ENCODE measurements at regions not wholly inside any gene's neighbourhood (a gene's known extent, or its start where the extent isn't known, plus 50 kb on each side); places are given as distances from the start of the nearest gene placed in this dataset.

DNA sequence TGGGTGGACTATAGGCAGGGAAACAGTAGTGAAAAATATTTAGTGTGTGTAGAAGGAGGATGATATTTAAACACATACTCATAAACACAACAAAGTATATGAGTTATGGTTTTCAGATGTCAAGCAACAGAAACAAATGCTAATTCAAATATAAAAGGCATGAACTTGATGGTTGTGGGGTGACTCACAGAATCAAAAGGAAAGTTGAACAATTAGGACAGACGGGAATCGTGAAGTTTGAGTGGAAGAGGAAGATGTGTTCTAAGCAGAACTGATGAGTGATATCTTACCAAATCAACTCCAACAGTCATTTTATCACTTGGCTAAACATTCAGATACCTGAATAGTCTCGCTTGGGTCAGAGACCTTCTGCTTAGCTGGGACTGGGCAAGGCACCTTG, 53.6 kb upstream of the ITGA6 start:
- Mint-ChIP-seq H3K36me3 (peaks cover 2% of the 10 kb centered on the region), H3K27ac (no peak overlapping the region), H3K9me3 (peaks cover 8% of the 10 kb centered on the region), H3K27me3 (no peaks in the 10 kb centered on the region), H3K4me1 (peaks cover 5% of the 10 kb centered on the region), H3K4me3 (no peak overlapping the region)
- DNase-seq: no peak

GRCh38 chr2:172374318-172375240, 52.8 kb upstream of the ITGA6 start:
- Mint-ChIP-seq H3K9me3 (peaks cover 6% of the 10 kb centered on the region), H3K36me3 (no peaks in the 10 kb centered on the region), H3K27ac (no peak overlapping the region), H3K4me3 (no peak overlapping the region), H3K4me1 (peaks cover 5% of the 10 kb centered on the region), H3K27me3 (no peaks in the 10 kb centered on the region)
- no peak for DNase-seq

GRCh38 chr2:172375251-172375650, 52.1 kb upstream of the ITGA6 start:
- Mint-ChIP-seq H3K4me1 (peaks cover 5% of the 10 kb centered on the region), H3K27me3 (no peaks in the 10 kb centered on the region), H3K4me3 (no peak overlapping the region), H3K27ac (no peak overlapping the region), H3K9me3 (peaks cover 6% of the 10 kb centered on the region), H3K36me3 (no peaks in the 10 kb centered on the region)
- no peak for DNase-seq

DNA sequence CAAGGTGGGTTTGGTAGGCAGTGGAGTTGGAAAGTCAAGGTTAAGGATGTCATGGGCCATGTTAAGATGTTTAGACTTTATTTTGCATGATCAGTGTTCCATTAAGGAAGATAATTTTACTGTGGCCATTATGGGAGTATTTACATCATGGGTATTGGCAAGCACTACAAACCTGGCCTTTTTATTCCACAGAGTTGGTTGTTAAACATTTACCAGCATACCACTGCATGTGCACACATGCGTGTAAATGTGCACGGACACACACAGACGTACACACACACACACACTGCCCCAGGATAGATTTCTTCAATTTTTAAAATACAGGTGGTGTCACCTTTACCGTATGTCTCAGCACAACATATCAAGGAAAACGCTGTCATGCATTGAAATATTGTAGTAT, 51.4 kb upstream of the ITGA6 start:
- Mint-ChIP-seq H3K36me3 (no peaks in the 10 kb centered on the region), H3K4me3 (no peak overlapping the region), H3K9me3 (peaks cover 4% of the 10 kb centered on the region), H3K4me1 (no peaks in the 10 kb centered on the region), H3K27me3 (no peaks in the 10 kb centered on the region), H3K27ac (no peak overlapping the region)
- no peak for DNase-seq

GRCh38 chr2:172376505-172377125, 50.8 kb upstream of the ITGA6 start:
- Mint-ChIP-seq H3K9me3 (peaks cover 4% of the 10 kb centered on the region), H3K4me1 (no peaks in the 10 kb centered on the region), H3K27ac (no peak overlapping the region), H3K4me3 (no peak overlapping the region), H3K36me3 (no peaks in the 10 kb centered on the region), H3K27me3 (no peaks in the 10 kb centered on the region)
- DNase-seq: no peak

- peaks cover 4% of the 10 kb centered on the region for H3K9me3 Mint-ChIP-seq
- no peaks in the 10 kb centered on the region for H3K27me3 Mint-ChIP-seq
- no peaks in the 10 kb centered on the region for H3K4me1 Mint-ChIP-seq
- no peak overlapping the region for H3K27ac Mint-ChIP-seq
- no peak overlapping the region for H3K4me3 Mint-ChIP-seq
- DNase-seq: no peak
- no peaks in the 10 kb centered on the region for H3K36me3 Mint-ChIP-seq
These were observed 50.0 kb upstream of the ITGA6 start for GRCh38 chr2:172377408-172377807.
